Fibroblast of peridontal ligament (primary cell): ENCODE measurements at regions not wholly inside any gene's neighbourhood (a gene's known extent, or its start where the extent isn't known, plus 50 kb on each side); places are given as distances from the start of the nearest gene placed in this dataset.
"Not testable (repeated sequence)": the region's sequence is repeated elsewhere in the genome, so short reads cannot be mapped to it uniquely, and the experiment has no call there.

Experiments used
- DNase-seq: peaks from one replicate; pipeline ENCODE4 v3.0.0-alpha.2; 2010; ENCODE audit errors: extremely low read depth

DNA sequence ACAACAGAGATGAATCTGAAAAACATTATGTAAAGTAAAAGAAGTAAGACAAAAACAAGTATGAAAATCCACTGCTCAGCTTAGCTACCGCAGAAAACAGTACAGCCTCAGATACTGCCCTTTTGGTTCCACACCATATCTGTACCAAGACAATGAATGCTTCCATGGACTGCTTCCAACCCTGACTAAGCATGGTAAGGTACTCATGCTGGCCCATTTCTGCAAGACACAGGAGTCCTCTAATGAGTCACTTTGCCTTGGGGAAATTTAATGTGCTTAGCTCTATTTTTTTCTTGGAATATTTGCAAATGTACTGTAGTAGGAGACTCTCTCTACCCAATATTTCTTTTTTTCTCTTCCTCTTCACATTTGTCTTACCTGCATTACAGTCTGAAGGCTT, 931.7 kb upstream of the HS3ST1 start:
- DNase-seq: no peak

DNA sequence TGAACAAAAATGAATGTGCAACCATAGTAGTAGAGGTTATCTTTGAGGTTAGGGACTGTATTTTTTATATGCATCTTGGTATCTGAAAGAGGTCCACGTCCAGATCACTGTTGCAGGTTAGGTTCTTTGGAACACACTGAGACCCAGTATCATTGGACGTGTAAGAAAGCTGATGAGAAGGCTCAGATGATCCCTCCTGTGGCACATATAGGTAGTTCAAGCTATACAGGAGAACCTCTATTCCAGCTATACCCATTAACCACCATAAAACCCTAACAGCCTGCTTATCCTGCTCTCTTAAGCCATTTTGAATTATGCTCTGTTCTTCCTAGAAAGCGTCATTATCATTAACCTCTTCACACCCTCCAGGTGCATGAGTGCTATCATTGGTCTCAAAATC, 930.7 kb upstream of the HS3ST1 start:
- DNase-seq: no peak

DNA sequence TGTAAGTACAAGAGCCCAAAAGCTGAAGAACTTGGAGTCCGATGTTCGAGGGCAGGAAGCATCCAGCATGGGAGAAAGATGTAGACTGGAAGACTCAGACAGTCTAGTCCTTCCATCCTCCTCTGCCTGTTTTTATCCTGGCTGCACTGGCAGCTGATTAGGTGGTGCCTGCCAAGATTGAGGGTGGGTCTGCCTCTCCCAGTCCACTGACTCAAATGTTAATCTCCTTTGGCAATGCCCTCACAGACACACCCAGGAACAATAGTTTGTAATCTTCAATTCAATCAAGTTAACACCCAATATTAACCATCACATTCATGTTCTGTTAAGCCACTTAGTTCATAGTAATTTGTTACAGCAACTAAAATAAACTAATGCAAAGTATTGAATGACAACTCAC, 904.4 kb upstream of the HS3ST1 start:
- not testable (repeated sequence) for DNase-seq

DNA sequence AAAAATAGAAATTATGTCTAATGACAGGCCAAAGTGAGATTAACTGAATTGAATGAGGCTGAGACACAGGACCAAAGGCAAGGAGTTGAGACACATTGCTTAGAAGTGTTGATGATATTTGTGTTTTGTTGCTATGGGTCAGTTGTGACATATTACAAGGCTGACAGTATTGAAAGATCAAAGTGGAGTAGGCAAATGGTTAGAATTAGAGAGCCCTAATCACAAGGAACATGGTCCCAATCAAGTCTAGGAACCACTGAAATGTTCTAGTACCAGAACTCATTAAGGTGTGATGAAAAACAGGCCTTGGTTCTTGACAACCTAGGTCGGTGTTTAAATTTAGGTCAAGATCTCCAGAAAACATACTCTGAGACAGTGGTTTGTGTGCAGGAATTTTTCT, 896.3 kb upstream of the HS3ST1 start:
- no peak for DNase-seq

DNA sequence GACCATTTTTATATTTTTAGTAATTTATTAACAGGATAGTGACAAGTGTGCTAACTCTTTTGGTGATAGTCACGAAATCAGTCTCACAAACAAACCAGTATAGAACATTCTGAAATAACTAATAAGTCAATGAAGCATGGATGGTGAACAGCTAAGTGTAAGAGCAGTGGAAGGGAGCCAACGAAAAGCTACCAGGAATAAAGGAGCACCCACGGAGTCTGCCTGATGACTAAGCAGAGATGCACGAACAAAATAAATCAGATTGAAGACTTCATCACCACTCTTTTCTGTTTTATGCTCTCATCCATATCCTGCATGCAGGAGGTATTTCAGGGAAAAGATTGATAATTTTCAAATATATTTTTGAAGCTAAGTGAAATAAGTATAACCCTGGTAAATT, 891.1 kb upstream of the HS3ST1 start:
- no peak for DNase-seq

DNA sequence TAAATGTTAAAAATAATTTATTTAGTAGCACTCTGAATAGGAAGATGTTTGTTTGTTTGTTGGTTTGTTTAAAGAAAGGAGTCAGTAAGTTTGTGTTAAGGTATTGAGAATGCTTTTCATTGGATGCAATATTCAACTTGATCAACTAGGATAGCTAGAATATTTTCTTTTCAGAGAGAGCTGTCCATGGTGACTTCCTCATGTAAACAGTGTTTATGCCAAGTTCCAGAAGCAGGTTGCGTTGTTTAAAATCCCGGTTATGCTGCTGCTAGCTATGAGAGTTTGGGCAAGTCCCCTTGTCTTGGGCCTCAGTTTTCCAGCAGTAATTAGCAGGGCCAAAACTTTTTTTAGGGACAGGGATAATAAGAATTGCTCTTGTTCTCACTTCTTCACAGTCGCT, 876.2 kb upstream of the HS3ST1 start:
- DNase-seq: no peak

DNA sequence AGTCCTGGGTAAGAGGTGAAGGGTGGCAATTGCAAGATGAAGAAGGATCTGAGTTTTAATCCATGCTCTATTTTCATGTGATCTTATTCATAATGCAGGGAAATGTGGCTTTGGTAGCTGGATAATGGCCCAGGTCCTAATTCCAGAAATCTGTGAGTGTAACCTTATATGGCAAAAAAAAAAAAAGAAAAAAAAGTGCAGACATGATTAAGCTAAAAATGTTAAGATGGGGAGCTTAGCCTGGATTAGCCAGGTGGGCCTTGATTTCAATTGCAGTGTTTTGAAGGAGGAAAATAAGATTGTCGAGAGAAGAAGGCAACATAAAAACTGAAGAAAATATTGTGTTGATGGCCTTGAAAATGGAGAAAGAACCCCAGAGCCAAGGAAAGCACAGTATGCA, 867.7 kb upstream of the HS3ST1 start:
- no peak for DNase-seq

DNA sequence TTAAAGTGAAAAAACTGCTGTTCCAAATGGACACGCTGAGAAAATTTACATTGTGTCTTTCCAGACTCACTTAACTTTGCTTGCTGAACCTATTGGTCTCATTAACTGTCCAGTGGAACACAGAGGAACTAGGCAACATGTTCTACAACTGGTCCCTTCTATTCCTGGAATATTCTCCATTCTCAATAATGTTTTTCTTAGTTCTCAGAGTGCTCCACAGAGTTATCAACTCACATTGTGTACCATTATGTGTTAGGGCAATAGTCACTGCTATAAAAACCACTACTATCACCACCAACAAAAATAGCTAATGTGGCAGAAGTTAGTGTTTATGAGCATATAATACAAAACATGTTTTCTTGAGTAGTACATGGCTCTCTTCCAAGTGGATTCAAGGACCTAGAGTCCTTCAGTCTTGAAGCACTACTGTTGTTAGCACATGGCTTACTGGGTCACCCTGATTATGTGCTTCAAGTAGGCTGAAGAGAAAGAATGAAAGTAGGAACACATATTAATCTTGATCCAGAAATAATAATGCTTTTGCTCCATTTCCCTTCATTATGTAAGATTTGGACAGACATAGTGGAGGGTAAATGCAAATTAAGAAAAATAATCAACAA, 865.3 kb upstream of the HS3ST1 start:
- DNase-seq: no peak

DNA sequence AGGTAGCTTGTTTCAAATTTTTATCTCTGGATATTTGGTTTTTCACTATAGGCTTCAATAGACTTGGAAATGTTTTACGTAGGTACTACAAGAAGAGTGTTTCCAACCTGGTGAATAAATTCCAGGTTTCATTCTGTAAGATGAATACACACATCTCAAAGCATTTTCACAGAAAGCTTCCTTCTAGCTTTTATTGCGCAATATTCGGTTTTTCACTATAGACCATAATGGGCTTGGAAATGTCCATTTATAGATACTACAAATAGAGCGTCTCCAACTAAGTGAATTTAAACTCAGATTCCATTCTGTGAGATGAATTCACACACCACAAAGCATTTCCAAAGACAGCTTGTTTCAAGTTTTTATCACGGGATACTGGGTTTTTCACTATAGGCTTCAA, 857.7 kb upstream of the HS3ST1 start:
- DNase-seq: no peak

DNA sequence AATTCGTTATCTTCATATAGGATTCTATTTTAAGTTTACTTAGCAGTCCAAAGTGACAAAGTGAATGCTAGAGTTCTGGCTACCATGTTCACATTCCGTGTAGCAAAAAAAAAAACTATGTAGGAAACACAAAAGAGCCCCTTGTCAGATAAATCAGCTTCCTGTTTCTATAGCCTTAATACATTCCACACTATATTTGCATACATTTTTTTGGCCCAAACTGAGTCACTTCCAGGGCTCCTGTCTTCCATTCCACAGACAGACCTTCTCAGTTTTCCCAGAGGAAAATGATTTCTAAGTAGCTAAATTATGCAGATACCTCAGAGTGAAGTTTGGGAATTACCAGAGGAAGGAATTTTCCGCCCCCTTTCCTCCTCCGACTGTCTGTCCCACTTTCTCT, 841.9 kb upstream of the HS3ST1 start:
- no peak for DNase-seq

DNA sequence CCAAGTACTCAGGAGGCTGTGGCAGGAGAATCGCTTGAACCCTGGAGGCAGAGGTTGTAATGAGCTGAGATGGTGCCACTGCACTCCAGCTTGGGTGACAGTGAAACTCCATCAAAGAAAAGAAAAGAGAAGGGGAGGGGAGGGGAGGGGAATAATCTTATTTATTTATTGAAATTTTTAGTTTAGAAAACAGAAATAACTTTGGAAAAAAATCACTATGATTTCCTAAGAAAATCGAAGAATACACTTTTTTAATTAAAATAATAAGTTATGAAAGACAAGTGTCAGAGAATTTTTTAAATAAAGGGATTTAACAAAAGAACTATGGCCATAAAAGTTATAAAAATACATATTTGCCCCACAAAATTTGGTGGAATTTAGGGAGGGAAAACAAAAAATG, 836.9 kb upstream of the HS3ST1 start:
- DNase-seq: no peak

DNA sequence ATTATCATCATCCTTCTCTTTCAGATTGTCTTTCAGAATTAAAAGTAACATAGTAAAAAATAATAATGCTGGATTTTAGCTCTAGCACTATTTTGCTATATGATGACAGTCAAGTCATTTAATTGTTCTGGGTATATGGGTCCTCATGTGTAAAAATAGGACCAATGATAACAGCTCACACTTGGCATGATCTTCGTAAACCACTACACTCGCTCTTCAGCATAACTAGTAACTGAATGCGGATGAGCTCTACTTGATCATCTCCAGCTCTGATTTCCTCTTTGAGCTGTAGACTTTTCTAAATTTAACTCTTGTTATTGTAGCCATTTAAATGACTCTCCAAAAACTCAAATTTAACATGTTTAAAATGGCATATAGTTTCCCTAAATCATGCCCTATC, 831.8 kb upstream of the HS3ST1 start:
- no peak for DNase-seq

DNA sequence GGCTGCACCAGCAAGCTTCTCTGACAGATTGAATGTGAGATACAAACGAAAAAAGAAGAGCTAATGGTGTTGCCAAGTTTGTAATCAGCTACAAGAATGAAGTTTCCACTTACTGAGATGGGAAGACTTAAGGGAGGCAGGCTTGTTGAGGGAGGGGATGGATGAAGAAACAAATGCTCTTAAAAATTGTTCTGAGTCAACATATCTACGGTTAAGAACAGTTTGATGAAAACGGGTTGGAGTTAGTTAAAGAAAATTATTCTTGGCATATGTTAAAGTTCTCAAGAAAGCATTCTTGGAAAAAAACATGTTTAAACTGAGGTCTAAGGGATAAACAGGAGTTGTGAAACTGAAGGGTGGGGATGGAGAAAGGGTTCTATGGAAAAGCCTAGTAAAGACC, 816.3 kb upstream of the HS3ST1 start:
- no peak for DNase-seq

DNA sequence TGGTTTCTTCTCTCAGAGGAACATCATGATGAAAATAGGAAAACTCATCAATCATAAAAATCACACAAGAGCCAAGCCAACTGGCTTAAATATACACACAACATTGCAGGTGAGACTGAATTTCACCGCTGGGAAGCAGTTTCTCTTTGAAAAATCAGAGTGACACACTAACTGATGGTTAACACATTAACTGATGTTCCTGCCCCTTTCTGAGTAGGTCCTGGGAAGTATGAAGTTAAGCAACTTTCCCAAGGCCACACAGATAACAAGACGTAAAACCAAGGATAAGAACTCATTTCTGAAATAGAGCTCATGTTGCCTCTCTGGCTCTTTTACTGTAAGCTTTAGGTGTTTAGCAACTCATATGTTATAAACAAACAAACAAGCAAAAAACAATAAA, 813.7 kb upstream of the HS3ST1 start:
- no peak for DNase-seq

DNA sequence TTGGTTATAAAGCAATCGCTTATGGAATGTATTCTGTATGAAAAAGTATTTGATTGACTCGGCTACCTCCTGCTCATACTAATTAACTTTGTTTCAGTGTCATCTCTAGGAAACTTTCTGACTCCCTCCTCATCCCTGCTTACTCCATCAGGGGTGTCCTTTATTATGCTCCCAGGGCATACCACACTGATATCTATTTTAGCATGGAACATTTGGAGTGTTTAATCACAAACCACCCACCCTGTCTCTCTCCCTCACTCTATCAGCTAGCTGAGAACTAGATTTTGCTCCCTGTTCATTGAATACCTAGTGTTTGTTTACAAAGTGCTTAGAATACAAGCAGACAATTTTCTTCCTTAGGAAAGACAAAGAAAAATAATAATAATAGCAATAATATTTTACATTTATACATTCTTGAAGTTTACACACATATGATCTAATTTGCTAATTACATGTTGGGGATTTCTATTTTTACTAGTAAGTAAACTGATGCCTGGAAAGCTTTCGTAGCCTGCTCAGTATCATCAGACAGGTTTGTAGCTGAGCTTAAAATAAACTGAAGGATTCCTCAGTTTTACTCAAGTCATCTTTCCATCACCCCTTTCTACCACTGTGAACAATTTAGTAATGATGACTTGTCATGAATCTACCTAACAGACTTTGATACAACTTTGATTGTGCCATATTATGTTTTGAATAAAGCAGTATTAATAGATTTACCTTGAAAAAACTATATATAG, 811.4 kb upstream of the HS3ST1 start:
- DNase-seq: no peak

DNA sequence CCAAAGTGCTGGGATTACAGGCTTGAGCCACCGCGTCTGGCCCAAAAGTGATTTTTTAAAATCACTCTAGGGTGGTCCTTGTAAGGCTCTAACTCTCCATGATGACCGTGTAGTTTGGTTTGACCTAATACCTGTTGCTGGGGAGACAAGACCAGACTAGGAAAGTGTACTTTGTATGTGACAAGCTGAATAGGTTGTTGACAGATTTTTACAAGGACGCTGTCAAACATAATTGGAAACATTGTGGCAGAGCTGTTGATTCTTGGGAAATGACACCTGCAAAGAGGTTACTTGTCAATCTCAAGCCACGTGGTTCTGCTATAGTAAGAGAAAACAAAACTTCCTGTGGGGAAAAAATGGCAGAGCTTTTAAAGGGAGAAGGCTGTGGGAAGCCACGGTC, 802.4 kb upstream of the HS3ST1 start:
- no peak for DNase-seq

DNA sequence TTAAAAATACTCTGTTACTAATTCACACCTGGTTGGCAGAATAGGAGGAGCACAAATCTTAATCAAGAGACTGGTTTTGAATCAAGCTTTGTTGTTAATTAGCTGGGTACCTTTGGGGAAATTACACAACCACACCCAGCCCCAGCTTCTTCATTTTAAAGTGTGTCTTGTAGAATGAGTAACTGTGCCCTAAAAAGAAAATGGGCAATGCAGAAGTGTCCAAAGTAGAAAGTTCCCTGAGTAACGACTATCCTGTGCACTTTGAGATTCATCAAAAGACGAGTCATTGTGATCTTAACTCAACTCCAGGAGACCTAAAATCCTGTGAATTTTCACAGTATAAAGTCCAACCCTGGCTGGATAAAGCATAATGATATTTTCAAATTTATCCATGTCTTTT, 792.3 kb upstream of the HS3ST1 start:
- DNase-seq: no peak

DNA sequence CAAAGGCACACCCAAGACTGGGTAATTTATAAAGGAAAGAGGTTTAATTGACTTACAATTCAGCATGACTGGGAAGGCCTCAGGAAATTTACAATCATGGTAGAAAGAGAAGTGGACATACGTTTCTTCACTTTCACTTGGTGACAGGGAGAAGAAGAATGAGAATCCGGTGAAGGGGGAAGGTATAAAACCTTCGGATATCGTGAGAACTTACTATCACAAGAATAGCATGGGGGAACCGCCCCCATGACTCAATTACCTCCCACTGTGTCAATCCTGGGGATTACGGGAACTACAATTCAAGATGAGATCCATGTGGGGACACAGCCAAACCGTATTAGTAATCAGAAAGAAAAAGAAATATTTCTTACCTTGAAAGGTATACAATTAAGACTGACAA, 782.9 kb upstream of the HS3ST1 start:
- no peak for DNase-seq

DNA sequence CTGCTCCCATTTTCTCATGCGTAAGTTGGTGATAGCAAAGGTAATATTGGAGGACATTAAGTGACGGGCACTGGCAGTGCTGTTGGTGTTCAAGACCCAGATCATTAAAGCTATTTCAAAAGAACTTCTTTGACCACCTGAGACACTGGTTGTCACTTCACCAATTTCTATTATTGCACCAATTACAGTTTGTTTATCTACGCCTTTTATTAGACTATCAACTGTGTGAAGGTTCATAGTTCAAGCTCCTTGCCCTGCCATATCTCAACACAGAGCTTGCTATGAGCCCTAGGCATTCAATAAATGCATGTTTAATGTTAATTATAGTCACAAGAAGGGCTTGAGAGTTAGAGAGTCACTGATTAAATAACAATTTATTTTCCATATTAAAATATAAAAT, 778.7 kb upstream of the HS3ST1 start:
- DNase-seq: no peak

DNA sequence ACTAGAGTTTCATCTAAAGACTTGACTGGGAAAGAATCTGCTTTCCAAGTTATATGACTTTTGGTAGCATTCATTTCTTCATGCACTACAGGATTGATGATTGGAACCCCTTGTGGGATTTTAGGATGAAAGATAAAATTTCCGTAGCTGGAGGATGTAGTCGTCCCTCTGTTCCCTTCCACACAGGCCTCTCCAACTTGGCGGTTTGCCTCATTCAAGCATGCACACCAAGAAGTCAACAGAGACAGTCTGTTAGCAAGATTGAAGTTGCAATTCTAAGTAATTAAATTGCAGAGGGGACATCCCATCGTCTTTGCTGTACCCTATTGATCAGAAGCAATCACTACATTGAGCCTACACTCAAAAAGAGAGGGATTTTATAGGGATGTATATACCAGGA, 777.4 kb upstream of the HS3ST1 start:
- DNase-seq: no peak

DNA sequence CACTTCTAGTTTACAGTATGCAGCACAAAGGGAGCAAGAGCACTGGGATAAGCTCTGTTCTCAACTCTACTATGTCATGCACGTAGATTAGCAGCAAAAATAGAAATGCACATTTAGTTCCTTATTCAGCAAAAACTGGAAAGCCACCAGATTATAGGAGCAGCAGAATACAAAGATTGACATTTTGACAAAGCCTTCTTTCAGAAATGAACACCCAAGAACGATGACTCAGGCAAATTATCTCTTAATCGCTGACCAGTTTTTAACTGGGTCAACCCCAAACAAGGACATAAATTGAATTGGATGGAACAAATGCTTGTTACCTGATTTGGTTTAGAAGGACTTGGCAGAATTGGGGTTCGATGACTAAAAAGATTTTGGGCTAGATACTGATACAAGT, 775.3 kb upstream of the HS3ST1 start:
- DNase-seq: no peak

DNA sequence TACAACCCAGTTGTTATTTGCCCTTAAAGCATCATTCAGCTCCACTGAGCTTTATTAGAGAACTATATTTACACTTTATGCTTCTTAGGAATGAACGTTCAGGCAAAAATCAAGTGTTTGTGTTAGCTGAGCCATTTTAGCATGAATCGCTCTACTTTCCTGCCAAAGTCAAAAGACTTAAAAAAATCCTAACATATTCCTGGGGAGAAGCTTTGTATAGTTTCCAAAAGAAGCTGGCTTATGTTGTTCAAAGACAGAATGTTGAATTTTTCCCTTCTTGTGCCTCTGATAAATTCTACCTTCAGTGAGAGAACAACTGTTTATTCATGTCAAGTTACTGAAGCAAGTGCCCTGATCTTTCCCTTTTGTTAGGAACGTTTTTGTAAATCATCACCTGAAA, 771.5 kb upstream of the HS3ST1 start:
- no peak for DNase-seq

DNA sequence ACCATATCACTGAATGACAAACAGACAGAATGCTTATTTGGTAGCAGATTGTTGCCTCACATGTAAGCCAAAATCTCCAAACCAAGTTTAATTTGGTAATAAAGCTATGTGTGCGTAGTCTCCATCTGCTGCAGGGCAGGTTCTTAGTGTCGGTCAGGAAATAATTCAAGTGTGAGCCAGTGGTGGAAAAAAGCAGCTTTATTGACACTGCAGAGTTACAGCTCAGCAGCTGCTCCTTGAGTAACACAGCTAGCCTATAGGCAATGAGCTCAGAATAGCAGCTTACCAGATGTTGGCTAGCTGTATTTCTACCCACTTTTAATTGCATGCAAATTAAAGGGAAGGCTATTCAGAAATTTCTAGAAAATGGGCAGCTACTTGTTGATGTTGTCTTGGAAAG, 757.8 kb upstream of the HS3ST1 start:
- DNase-seq: no peak
